ENCODE measurements at regions not wholly inside any gene's neighbourhood (a gene's known extent, or its start where the extent isn't known, plus 50 kb on each side); places are given as distances from the start of the nearest gene placed in this dataset.

DNA sequence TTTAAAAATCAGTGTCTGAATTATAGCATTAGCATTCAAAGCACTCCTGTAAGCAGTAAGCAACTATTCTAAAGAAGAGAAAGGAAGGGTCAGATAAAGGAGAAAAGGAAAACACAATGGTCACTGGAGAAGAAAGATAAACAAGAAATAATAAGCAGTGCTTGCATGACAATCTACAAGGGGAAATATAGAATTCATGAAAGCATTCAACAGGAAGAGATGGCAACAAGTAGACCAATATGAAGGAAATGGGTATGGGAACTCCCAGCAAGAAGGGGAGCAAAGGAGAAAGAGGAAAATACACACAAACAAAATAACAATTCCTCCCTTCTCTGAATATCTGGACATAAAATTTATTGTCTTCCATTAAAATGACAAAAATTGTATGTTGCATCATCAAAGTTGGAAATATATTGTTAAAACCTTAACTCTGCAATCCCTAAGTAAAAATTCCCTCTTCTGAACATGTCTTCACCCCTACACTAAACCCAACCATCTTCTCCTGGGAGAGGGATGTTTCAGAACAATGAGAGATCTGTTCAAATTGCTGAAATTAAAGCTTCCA, 206.3 kb upstream of the SAMSN1 start:
- H3K27ac Mint-ChIP-seq (ENCODE audit: unreplicated experiment), result no peak overlapping the region
- H3K9me3 ChIP-seq, result no peaks in the 10 kb centered on the region
- H3K9me3 Mint-ChIP-seq (ENCODE audit: unreplicated experiment), result no peaks in the 10 kb centered on the region
- intact Hi-C loops (cut with micrococcal nuclease; ENCODE audit: unreplicated experiment), result no loop called here
- DNase-seq, result no peak
- no peaks in the 10 kb centered on the region for H3K36me3 ChIP-seq (ENCODE audit: control insufficient read depth, insufficient read depth, low read length)
- no peaks in the 10 kb centered on the region for H3K4me1 ChIP-seq
- H3K36me3 Mint-ChIP-seq (ENCODE audit: insufficient read depth, unreplicated experiment), result no peaks in the 10 kb centered on the region
- CTCF ChIA-PET, result no interaction called here
- peaks cover 10% of the 10 kb centered on the region for H3K27me3 Mint-ChIP-seq (ENCODE audit: insufficient read depth, unreplicated experiment)
- no peak overlapping the region for H3K4me3 Mint-ChIP-seq (ENCODE audit: unreplicated experiment)
- no peaks in the 10 kb centered on the region for H3K27me3 ChIP-seq (replicated peaks; ENCODE audit: control insufficient read depth, insufficient read depth, low read length)
- H3K4me3 ChIP-seq (ENCODE audit: low read depth, low read length), result no peak overlapping the region
- TF ChIP-seq, protein P1, sequence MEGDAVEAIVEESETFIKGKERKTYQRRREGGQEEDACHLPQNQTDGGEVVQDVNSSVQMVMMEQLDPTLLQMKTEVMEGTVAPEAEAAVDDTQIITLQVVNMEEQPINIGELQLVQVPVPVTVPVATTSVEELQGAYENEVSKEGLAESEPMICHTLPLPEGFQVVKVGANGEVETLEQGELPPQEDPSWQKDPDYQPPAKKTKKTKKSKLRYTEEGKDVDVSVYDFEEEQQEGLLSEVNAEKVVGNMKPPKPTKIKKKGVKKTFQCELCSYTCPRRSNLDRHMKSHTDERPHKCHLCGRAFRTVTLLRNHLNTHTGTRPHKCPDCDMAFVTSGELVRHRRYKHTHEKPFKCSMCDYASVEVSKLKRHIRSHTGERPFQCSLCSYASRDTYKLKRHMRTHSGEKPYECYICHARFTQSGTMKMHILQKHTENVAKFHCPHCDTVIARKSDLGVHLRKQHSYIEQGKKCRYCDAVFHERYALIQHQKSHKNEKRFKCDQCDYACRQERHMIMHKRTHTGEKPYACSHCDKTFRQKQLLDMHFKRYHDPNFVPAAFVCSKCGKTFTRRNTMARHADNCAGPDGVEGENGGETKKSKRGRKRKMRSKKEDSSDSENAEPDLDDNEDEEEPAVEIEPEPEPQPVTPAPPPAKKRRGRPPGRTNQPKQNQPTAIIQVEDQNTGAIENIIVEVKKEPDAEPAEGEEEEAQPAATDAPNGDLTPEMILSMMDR (IDR thresholded peaks at IDR 0.05; ENCODE audit: insufficient read depth in 1 of 2, low read depth in 1 of 2, low read length in 1 of 2, severe bottlenecking in 1 of 2, unreplicated experiment in 1 of 2), result no peak
- H3K4me1 Mint-ChIP-seq (ENCODE audit: low read depth, unreplicated experiment), result no peaks in the 10 kb centered on the region
- no TSS peak for BruUV-seq (replicated peaks)
- POLR2A ChIA-PET, result no interaction called here

DNA sequence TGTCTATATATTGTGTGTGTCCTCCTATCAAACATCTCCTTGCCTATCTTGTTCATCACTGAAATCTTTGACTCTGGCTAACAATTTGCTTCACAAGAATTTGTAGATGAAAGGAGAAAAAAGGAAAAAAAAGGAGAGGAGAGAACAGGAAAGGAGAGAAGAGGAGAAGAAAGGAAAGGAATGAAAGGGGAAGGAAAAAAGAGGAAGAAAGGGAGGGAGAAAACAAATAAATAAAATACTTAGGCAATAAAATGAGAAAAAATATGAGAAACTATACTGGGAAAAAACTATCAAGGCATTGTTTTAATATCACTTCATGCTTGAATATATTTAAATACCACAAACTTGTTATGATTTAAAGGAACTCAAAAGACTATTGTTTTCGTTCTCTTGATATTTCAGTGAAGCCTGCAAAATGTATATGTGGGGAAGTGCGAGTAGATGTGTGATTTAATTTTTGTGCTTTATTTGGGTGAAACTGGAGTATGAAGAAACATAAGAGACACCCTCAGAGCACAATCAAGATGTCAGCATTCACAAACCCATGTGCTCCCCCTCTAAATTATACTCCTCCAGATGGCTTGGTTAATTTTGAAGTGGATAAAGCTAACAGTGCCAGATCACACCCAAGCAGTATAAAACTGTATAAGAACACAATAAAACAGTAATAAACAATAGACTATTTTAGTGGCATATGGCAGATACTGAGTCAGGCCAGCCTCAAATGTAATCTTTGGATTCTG, 205.7 kb upstream of the SAMSN1 start:
- no peaks in the 10 kb centered on the region for H3K36me3 ChIP-seq (ENCODE audit: control insufficient read depth, insufficient read depth, low read length)
- H3K4me3 ChIP-seq (ENCODE audit: low read depth, low read length), result no peak overlapping the region
- H3K4me1 ChIP-seq, result no peaks in the 10 kb centered on the region
- BruUV-seq (replicated peaks), result no TSS peak
- H3K9me3 Mint-ChIP-seq (ENCODE audit: unreplicated experiment), result no peaks in the 10 kb centered on the region
- no peak overlapping the region for H3K27ac Mint-ChIP-seq (ENCODE audit: unreplicated experiment)
- H3K27me3 ChIP-seq (replicated peaks; ENCODE audit: control insufficient read depth, insufficient read depth, low read length), result no peaks in the 10 kb centered on the region
- POLR2A ChIA-PET, result no interaction called here
- no peak for DNase-seq
- intact Hi-C loops (cut with micrococcal nuclease; ENCODE audit: unreplicated experiment), result no loop called here
- H3K4me3 Mint-ChIP-seq (ENCODE audit: unreplicated experiment), result no peak overlapping the region
- TF ChIP-seq, protein P1 (IDR thresholded peaks at IDR 0.05; ENCODE audit: insufficient read depth in 1 of 2, low read depth in 1 of 2, low read length in 1 of 2, severe bottlenecking in 1 of 2, unreplicated experiment in 1 of 2), result no peak
- no peaks in the 10 kb centered on the region for H3K9me3 ChIP-seq
- peaks cover 10% of the 10 kb centered on the region for H3K27me3 Mint-ChIP-seq (ENCODE audit: insufficient read depth, unreplicated experiment)
- CTCF ChIA-PET, result no interaction called here
- no peaks in the 10 kb centered on the region for H3K4me1 Mint-ChIP-seq (ENCODE audit: low read depth, unreplicated experiment)
- H3K36me3 Mint-ChIP-seq (ENCODE audit: insufficient read depth, unreplicated experiment), result no peaks in the 10 kb centered on the region

DNA sequence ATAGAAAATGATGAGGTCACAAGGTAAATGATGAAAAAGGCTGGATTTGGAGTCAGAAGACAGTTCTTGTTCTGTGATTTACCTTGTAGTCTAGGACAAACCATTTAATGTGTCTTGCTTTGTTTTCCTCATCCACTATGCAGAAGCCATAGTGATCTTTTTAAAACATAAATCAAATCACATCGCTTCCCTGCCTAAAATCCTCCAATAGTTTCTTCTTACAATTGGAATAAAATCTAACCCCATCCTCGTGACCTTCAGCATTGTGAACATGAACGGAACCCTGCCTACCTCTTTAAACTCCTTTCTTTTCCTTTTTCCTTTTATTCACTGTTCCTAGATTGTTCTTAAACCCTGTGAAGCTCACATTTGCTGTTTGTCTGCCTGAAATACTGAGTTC, 204.9 kb upstream of the SAMSN1 start:
- ChIA-PET POLR2A (no interaction called here), CTCF (no interaction called here)
- Histone ChIP-seq H3K9me3 (no peaks in the 10 kb centered on the region), H3K4me1 (no peaks in the 10 kb centered on the region), H3K27me3 (replicated peaks; ENCODE audit: control insufficient read depth, insufficient read depth, low read length) (no peaks in the 10 kb centered on the region), H3K36me3 (ENCODE audit: control insufficient read depth, insufficient read depth, low read length) (no peaks in the 10 kb centered on the region), H3K4me3 (ENCODE audit: low read depth, low read length) (no peak overlapping the region)
- Mint-ChIP-seq H3K4me1 (ENCODE audit: low read depth, unreplicated experiment) (no peaks in the 10 kb centered on the region), H3K9me3 (ENCODE audit: unreplicated experiment) (no peaks in the 10 kb centered on the region), H3K27ac (ENCODE audit: unreplicated experiment) (no peak overlapping the region), H3K4me3 (ENCODE audit: unreplicated experiment) (no peak overlapping the region), H3K36me3 (ENCODE audit: insufficient read depth, unreplicated experiment) (no peaks in the 10 kb centered on the region), H3K27me3 (ENCODE audit: insufficient read depth, unreplicated experiment) (peaks cover 10% of the 10 kb centered on the region)
- intact Hi-C loops (cut with micrococcal nuclease; ENCODE audit: unreplicated experiment), result no loop called here
- DNase-seq, result no peak
- BruUV-seq (replicated peaks), result no TSS peak
- TF ChIP-seq, protein P1 (IDR thresholded peaks at IDR 0.05; ENCODE audit: insufficient read depth in 1 of 2, low read depth in 1 of 2, low read length in 1 of 2, severe bottlenecking in 1 of 2, unreplicated experiment in 1 of 2), result no peak

Measured in Caco-2 (cell line).